ENCODE measurements at regions not wholly inside any gene's neighbourhood (a gene's known extent, or its start where the extent isn't known, plus 50 kb on each side); places are given as distances from the start of the nearest gene placed in this dataset.

DNA sequence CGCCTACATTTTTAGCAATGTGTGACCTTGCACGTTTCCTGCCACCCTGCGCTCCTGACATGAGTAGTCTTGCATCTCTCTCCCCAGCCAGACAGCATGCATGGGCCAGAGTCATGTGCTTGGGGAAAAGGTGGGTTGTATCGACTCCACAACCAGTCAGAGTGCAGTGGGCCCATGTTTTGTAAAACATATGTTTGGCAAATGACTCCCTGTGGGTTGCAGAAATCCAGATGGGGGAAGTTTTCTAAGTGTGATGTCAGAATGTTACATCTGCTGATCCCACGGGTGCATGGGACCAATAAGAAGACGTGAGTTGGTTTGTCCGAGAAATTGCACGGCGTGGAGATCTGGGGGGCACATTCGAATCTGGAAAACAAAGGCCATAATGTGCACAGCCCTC lies 147.1 kb downstream of the FOXL1 start:
- no peak for TF ChIP-seq CTCF (conservative IDR thresholded peaks at IDR 0.05; ENCODE audit: low read depth, low read length)
- no peak for TF ChIP-seq EZH2 (IDR thresholded peaks at IDR 0.05; ENCODE audit: borderline replicate concordance, low read depth, low read length, poor library complexity, severe bottlenecking)
